COLO668 (cell line): ENCODE measurements at regions not wholly inside any gene's neighbourhood (a gene's known extent, or its start where the extent isn't known, plus 50 kb on each side); places are given as distances from the start of the nearest gene placed in this dataset.
A peak's percentile ranks its signal among the peaks of the same experiment; 100 is the strongest.

ENCODE experiments used
- DNase-seq: peaks from one replicate; lab custom pipeline; 2025; ENCODE audit not compliant: unreplicated experiment; lab: John Stamatoyannopoulos, UW

GRCh38 chr4:3364634-3365314 lies 72.0 kb downstream of the RGS12 start:
- DNase-seq: no peak

GRCh38 chr4:3365326-3365725 lies 72.5 kb downstream of the RGS12 start:
- DNase-seq: no peak

GRCh38 chr4:3365871-3366842 lies 73.3 kb downstream of the RGS12 start:
- DNase-seq: no peak

GRCh38 chr4:3366893-3367775 lies 74.3 kb downstream of the RGS12 start:
- no peak for DNase-seq

GRCh38 chr4:3367866-3368265 lies 73.9 kb upstream of the HGFAC start:
- DNase-seq: no peak

- DNase-seq: no peak
Observed at GRCh38 chr4:3368334-3368733, 73.4 kb upstream of the HGFAC start.

GRCh38 chr4:3368841-3369760 lies 72.7 kb upstream of the HGFAC start:
- DNase-seq: no peak

GRCh38 chr4:3369781-3370674 lies 71.7 kb upstream of the HGFAC start:
- DNase-seq: no peak

- no peak for DNase-seq
Observed at GRCh38 chr4:3371033-3372001, 70.5 kb upstream of the HGFAC start.

GRCh38 chr4:3372264-3372932 lies 69.4 kb upstream of the HGFAC start:
- DNase-seq: no peak

GRCh38 chr4:3372933-3373465 lies 68.8 kb upstream of the HGFAC start:
- DNase-seq: no peak

GRCh38 chr4:3373468-3373867 lies 68.3 kb upstream of the HGFAC start:
- no peak for DNase-seq

GRCh38 chr4:3374011-3374645 lies 67.6 kb upstream of the HGFAC start:
- no peak for DNase-seq

GRCh38 chr4:3374667-3375066 lies 67.1 kb upstream of the HGFAC start:
- DNase-seq: no peak

- peak; percentile 10 for DNase-seq
Observed at GRCh38 chr4:3375688-3376087, 66.1 kb upstream of the HGFAC start.

- no peak for DNase-seq
Observed at GRCh38 chr4:3376266-3376665, 65.5 kb upstream of the HGFAC start.

GRCh38 chr4:3377557-3377956 lies 64.2 kb upstream of the HGFAC start:
- DNase-seq: no peak
